Neural progenitor cell (in vitro differentiated cells): ENCODE measurements at regions not wholly inside any gene's neighbourhood (a gene's known extent, or its start where the extent isn't known, plus 50 kb on each side); places are given as distances from the start of the nearest gene placed in this dataset.

ENCODE experiments used
- CTCF ChIP-seq: fragments of 200-600 bp; sonication (generic); IDR thresholded peaks from 2 replicates; pipeline ENCODE4 v1.5.1; 2017; ENCODE audit warnings: antibody characterized with exemption, mild to moderate bottlenecking
- EZH2 ChIP-seq: fragments of 200-600 bp; sonication (generic); IDR thresholded peaks from 2 replicates; pipeline ENCODE4 v1.6.1; 2017; ENCODE audit warnings: antibody characterized with exemption, mild to moderate bottlenecking, moderate library complexity
- EZH2phosphoT487 ChIP-seq: fragments of 200-600 bp; sonication (generic); IDR thresholded peaks from 2 replicates; pipeline ENCODE4 v1.6.1; 2017; ENCODE audit warnings: antibody characterized with exemption

GRCh38 chr6:18963439-18963838 is 576.3 kb downstream of the RNF144B start:
- TF ChIP-seq CTCF (no peak), EZH2 (no peak), EZH2phosphoT487 (no peak)
